Naive B cell (primary cell): ENCODE measurements at regions not wholly inside any gene's neighbourhood (a gene's known extent, or its start where the extent isn't known, plus 50 kb on each side); places are given as distances from the start of the nearest gene placed in this dataset.
"Not testable (repeated sequence)": the region's sequence is repeated elsewhere in the genome, so short reads cannot be mapped to it uniquely, and the experiment has no call there.

Experiments used
- ATAC-seq, 2 donors: fragments of 150-1000 bp; cut with Tn5 transposase; 2 replicates each; pipeline ENCODE4 v1.10.0; 2021; ENCODE audit warnings: low read depth in 2 of 2, mild to moderate bottlenecking in 2 of 2, moderate library complexity in 2 of 2
- DNase-seq: peaks from one replicate; pipeline ENCODE4 v3.0.0; 2022
- H3K27ac Mint-ChIP-seq, 6 donors: one replicate each; pipeline ENCODE4 v1.8.0; 2020 to 2022; ENCODE audit warnings: mild to moderate bottlenecking in 6 of 6, mixed read lengths in 6 of 6, moderate library complexity in 5 of 6, inconsistent platforms in 2 of 6
- H3K27me3 Mint-ChIP-seq, 3 donors: one replicate each; pipeline ENCODE4 v1.8.0; 2021 to 2022; ENCODE audit warnings: mixed read lengths in 3 of 3, mild to moderate bottlenecking in 1 of 3
- H3K36me3 Mint-ChIP-seq, 2 donors: one replicate each; pipeline ENCODE4 v1.8.0; 2020 to 2022; ENCODE audit warnings: mixed read lengths in 2 of 2, inconsistent platforms in 1 of 2, mild to moderate bottlenecking in 1 of 2
- H3K4me1 Mint-ChIP-seq, 3 donors: one replicate each; pipeline ENCODE4 v1.8.0; 2020 to 2022; ENCODE audit warnings: mixed read lengths in 3 of 3, inconsistent platforms in 1 of 3, mild to moderate bottlenecking in 1 of 3, moderate library complexity in 1 of 3
- H3K4me3 Mint-ChIP-seq, 8 donors: one replicate each; pipeline ENCODE4 v1.8.0; 2020 to 2022; ENCODE audit warnings: mild to moderate bottlenecking in 8 of 8, mixed read lengths in 8 of 8, moderate library complexity in 8 of 8, inconsistent platforms in 2 of 8
- H3K9me3 Mint-ChIP-seq, 7 donors: one replicate each; pipeline ENCODE4 v1.8.0; 2020 to 2022; ENCODE audit warnings: mixed read lengths in 7 of 7, mild to moderate bottlenecking in 5 of 7, inconsistent platforms in 2 of 7, moderate library complexity in 1 of 7

- Mint-ChIP-seq H3K27ac (no peak overlapping the region), H3K4me3 (no peak overlapping the region), H3K4me1 (no peaks in the 10 kb centered on the region), H3K9me3 (peaks cover 0 to 6% (median 4%) of the 10 kb centered on the region in 7 donors), H3K36me3 (no peaks in the 10 kb centered on the region), H3K27me3 (no peaks in the 10 kb centered on the region)
- ATAC-seq (no peak), DNase-seq (no peak)
Observed at GRCh38 chr4:170413951-170414350, 324.2 kb upstream of the AADAT start.

GRCh38 chr4:170400361-170400760 lies 310.6 kb upstream of the AADAT start:
- H3K27ac Mint-ChIP-seq, result peak overlapping the region in 1 of 6 donors; percentile 60
- peaks cover 0 to 10% (median 1%) of the 10 kb centered on the region in 7 donors for H3K9me3 Mint-ChIP-seq
- H3K4me3 Mint-ChIP-seq, result no peak overlapping the region
- no peak for ATAC-seq
- DNase-seq, result no peak
- H3K4me1 Mint-ChIP-seq, result no peaks in the 10 kb centered on the region
- H3K27me3 Mint-ChIP-seq, result no peaks in the 10 kb centered on the region
- H3K36me3 Mint-ChIP-seq, result no peaks in the 10 kb centered on the region

- no peak for ATAC-seq
- H3K27ac Mint-ChIP-seq, result no peak overlapping the region
- no peak for DNase-seq
- H3K4me1 Mint-ChIP-seq, result no peaks in the 10 kb centered on the region
- no peaks in the 10 kb centered on the region for H3K36me3 Mint-ChIP-seq
- H3K27me3 Mint-ChIP-seq, result no peaks in the 10 kb centered on the region
- H3K4me3 Mint-ChIP-seq, result no peak overlapping the region
- peaks cover 0 to 10% (median 1%) of the 10 kb centered on the region in 7 donors for H3K9me3 Mint-ChIP-seq
Observed at GRCh38 chr4:170399581-170400293, 310.0 kb upstream of the AADAT start.

GRCh38 chr4:170398218-170398617 lies 308.5 kb upstream of the AADAT start:
- no peaks in the 10 kb centered on the region for H3K27me3 Mint-ChIP-seq

GRCh38 chr4:170395773-170396172 lies 306.0 kb upstream of the AADAT start:
- Mint-ChIP-seq H3K9me3 (peaks cover 0 to 5% (median 0%) of the 10 kb centered on the region in 7 donors), H3K4me3 (no peak overlapping the region), H3K4me1 (no peaks in the 10 kb centered on the region), H3K27me3 (no peaks in the 10 kb centered on the region), H3K27ac (no peak overlapping the region), H3K36me3 (no peaks in the 10 kb centered on the region)
- DNase-seq (no peak), ATAC-seq (no peak)

More at GRCh38 chr4:170398218-170398617, 308.5 kb upstream of the AADAT start:
- Mint-ChIP-seq H3K27ac (no peak overlapping the region), H3K4me1 (no peaks in the 10 kb centered on the region), H3K9me3 (peaks cover 0 to 5% (median under 1%) of the 10 kb centered on the region in 7 donors), H3K4me3 (no peak overlapping the region), H3K36me3 (no peaks in the 10 kb centered on the region)
- DNase-seq (no peak), ATAC-seq (no peak)

- Mint-ChIP-seq H3K9me3 (peaks cover 0 to 3% (median 0%) of the 10 kb centered on the region in 7 donors), H3K4me3 (no peak overlapping the region), H3K36me3 (no peaks in the 10 kb centered on the region), H3K4me1 (no peaks in the 10 kb centered on the region), H3K27me3 (no peaks in the 10 kb centered on the region), H3K27ac (no peak overlapping the region)
- DNase-seq (no peak), ATAC-seq (no peak)
Observed at GRCh38 chr4:170391066-170391740, 301.4 kb upstream of the AADAT start.

- no peak for DNase-seq
- no peak for ATAC-seq
- Mint-ChIP-seq H3K4me3 (no peak overlapping the region), H3K4me1 (no peaks in the 10 kb centered on the region), H3K27me3 (no peaks in the 10 kb centered on the region), H3K27ac (no peak overlapping the region), H3K9me3 (peaks cover 0 to 10% (median 2%) of the 10 kb centered on the region in 7 donors), H3K36me3 (no peaks in the 10 kb centered on the region)
Observed at GRCh38 chr4:170389411-170389810, 299.7 kb upstream of the AADAT start.

- H3K4me1 Mint-ChIP-seq, result no peaks in the 10 kb centered on the region
Observed at GRCh38 chr4:170388255-170388654, 298.5 kb upstream of the AADAT start.

GRCh38 chr4:170386971-170387370 lies 297.2 kb upstream of the AADAT start:
- H3K36me3 Mint-ChIP-seq, result no peaks in the 10 kb centered on the region
- H3K27me3 Mint-ChIP-seq, result no peaks in the 10 kb centered on the region
- no peak overlapping the region for H3K27ac Mint-ChIP-seq
- ATAC-seq, result no peak
- no peak overlapping the region for H3K4me3 Mint-ChIP-seq
- DNase-seq, result no peak
- peaks cover 5 to 20% (median 7%) of the 10 kb centered on the region in 7 donors for H3K9me3 Mint-ChIP-seq
- H3K4me1 Mint-ChIP-seq, result no peaks in the 10 kb centered on the region

More at GRCh38 chr4:170388255-170388654, 298.5 kb upstream of the AADAT start:
- ATAC-seq (no peak), DNase-seq (no peak)
- H3K27ac Mint-ChIP-seq, result no peak overlapping the region
- no peaks in the 10 kb centered on the region for H3K27me3 Mint-ChIP-seq
- no peak overlapping the region for H3K4me3 Mint-ChIP-seq
- no peaks in the 10 kb centered on the region for H3K36me3 Mint-ChIP-seq
- peaks cover 4 to 17% (median 5%) of the 10 kb centered on the region in 7 donors for H3K9me3 Mint-ChIP-seq

- H3K4me3 Mint-ChIP-seq, result no peak overlapping the region
- H3K36me3 Mint-ChIP-seq, result no peaks in the 10 kb centered on the region
- no peak overlapping the region for H3K27ac Mint-ChIP-seq
- H3K9me3 Mint-ChIP-seq, result peaks cover 5 to 25% (median 10%) of the 10 kb centered on the region in 7 donors
- H3K27me3 Mint-ChIP-seq, result no peaks in the 10 kb centered on the region
- DNase-seq, result no peak
- ATAC-seq, result no peak
- H3K4me1 Mint-ChIP-seq, result no peaks in the 10 kb centered on the region
Observed at GRCh38 chr4:170386511-170386910, 296.8 kb upstream of the AADAT start.

- H3K27ac Mint-ChIP-seq, result peak overlapping the region in 1 of 6 donors; percentile 24
- H3K27me3 Mint-ChIP-seq, result peaks cover 0 to 8% (median 0%) of the 10 kb centered on the region in 3 donors
- H3K9me3 Mint-ChIP-seq, result peaks cover 0 to 44% (median 14%) of the 10 kb centered on the region in 7 donors
- DNase-seq, result no peak
- peaks cover 0 to 4% of the 10 kb centered on the region in 2 donors for H3K36me3 Mint-ChIP-seq
- peak in 1 of 2 donors; percentile 41 for ATAC-seq
- no peaks in the 10 kb centered on the region for H3K4me1 Mint-ChIP-seq
- no peak overlapping the region for H3K4me3 Mint-ChIP-seq
Observed at GRCh38 chr4:170374770-170375169, 285.0 kb upstream of the AADAT start.

GRCh38 chr4:170348945-170349344 lies 259.2 kb upstream of the AADAT start:
- H3K27me3 Mint-ChIP-seq, result peaks cover 0 to 5% (median 0%) of the 10 kb centered on the region in 3 donors
- no peaks in the 10 kb centered on the region for H3K36me3 Mint-ChIP-seq
- H3K27ac Mint-ChIP-seq, result no peak overlapping the region
- no peak overlapping the region for H3K4me3 Mint-ChIP-seq
- no peak for ATAC-seq
- H3K4me1 Mint-ChIP-seq, result no peaks in the 10 kb centered on the region
- H3K9me3 Mint-ChIP-seq, result peaks cover 0 to 8% (median 0%) of the 10 kb centered on the region in 7 donors
- DNase-seq, result no peak

GRCh38 chr4:170347191-170347590 lies 257.4 kb upstream of the AADAT start:
- not testable (repeated sequence) for H3K27me3 Mint-ChIP-seq, H3K36me3 Mint-ChIP-seq, H3K9me3 Mint-ChIP-seq, DNase-seq, H3K4me1 Mint-ChIP-seq, H3K4me3 Mint-ChIP-seq, H3K27ac Mint-ChIP-seq, ATAC-seq

GRCh38 chr4:170339522-170339921 lies 249.8 kb upstream of the AADAT start:
- H3K27me3 Mint-ChIP-seq, result no peaks in the 10 kb centered on the region

More at GRCh38 chr4:170339522-170339921, 249.8 kb upstream of the AADAT start:
- Mint-ChIP-seq H3K36me3 (no peaks in the 10 kb centered on the region), H3K27ac (no peak overlapping the region), H3K4me3 (no peak overlapping the region), H3K9me3 (peaks cover 3 to 18% (median 7%) of the 10 kb centered on the region in 7 donors), H3K4me1 (no peaks in the 10 kb centered on the region)
- DNase-seq (no peak), ATAC-seq (no peak)
